AG10803 (cell line): ENCODE measurements at regions not wholly inside any gene's neighbourhood (a gene's known extent, or its start where the extent isn't known, plus 50 kb on each side); places are given as distances from the start of the nearest gene placed in this dataset.

Experiments used
- DNase-seq: peaks from one replicate; pipeline ENCODE4 v3.0.0; 2010; ENCODE audit warnings: low read depth
- H3K4me3 ChIP-seq: 2 replicates; pipeline ENCODE4 v1.5.1; 2011; ENCODE audit warnings: mild to moderate bottlenecking, low read length, control low read depth
- TF ChIP-seq, protein P1 (sequence below): conservative IDR thresholded peaks from 2 replicates; pipeline ENCODE4 v1.5.1; 2011; ENCODE audit warnings: mild to moderate bottlenecking, low read length, control low read depth, inconsistent platforms

DNA sequence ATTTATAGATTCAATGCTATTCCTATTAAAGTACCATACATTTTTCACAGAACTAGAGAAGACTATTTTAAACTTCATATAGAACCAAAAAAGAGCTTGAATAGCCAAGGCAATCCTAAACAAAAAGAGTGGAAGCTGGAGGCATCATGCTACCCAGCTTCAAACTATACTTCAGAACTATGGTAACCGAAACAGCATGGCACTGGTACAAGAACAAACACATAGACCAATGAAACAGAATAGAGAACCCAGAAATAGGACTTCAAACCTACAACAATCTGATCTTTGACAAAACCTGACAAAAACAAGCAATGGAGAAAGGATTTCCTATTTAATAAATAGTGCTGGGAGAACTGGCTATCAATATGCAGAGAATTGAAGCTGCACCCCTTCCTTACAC, 134.2 kb upstream of the PAQR3 start:
- no peak for DNase-seq
- TF ChIP-seq, protein P1, sequence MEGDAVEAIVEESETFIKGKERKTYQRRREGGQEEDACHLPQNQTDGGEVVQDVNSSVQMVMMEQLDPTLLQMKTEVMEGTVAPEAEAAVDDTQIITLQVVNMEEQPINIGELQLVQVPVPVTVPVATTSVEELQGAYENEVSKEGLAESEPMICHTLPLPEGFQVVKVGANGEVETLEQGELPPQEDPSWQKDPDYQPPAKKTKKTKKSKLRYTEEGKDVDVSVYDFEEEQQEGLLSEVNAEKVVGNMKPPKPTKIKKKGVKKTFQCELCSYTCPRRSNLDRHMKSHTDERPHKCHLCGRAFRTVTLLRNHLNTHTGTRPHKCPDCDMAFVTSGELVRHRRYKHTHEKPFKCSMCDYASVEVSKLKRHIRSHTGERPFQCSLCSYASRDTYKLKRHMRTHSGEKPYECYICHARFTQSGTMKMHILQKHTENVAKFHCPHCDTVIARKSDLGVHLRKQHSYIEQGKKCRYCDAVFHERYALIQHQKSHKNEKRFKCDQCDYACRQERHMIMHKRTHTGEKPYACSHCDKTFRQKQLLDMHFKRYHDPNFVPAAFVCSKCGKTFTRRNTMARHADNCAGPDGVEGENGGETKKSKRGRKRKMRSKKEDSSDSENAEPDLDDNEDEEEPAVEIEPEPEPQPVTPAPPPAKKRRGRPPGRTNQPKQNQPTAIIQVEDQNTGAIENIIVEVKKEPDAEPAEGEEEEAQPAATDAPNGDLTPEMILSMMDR = no peak
- no peak overlapping the region for H3K4me3 ChIP-seq

- no peak for DNase-seq
- H3K4me3 ChIP-seq = no peak overlapping the region
- TF ChIP-seq, protein P1 = no peak
Measured at GRCh38 chr4:79065262-79065661, 126.0 kb upstream of the PAQR3 start.

DNA sequence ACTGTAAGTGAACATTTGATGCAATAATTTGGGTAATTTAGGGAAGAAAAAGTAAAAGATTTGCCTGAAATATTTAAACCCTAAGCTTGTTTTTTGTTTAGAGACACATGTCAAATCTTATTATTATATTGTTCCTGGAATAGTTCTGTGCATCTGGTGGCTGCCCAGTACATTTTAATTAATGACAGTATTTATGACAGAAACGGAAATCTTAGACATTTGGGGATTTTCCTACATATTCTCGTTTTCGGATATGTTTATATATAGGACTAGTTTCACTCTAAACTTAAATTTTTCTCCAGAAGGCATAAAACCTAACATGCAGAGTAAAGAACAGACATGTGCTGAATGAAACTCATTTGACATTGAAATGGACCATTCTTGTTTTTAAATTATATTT, 125.6 kb upstream of the PAQR3 start:
- DNase-seq = no peak
- TF ChIP-seq, protein P1 = no peak
- H3K4me3 ChIP-seq = no peak overlapping the region

DNA sequence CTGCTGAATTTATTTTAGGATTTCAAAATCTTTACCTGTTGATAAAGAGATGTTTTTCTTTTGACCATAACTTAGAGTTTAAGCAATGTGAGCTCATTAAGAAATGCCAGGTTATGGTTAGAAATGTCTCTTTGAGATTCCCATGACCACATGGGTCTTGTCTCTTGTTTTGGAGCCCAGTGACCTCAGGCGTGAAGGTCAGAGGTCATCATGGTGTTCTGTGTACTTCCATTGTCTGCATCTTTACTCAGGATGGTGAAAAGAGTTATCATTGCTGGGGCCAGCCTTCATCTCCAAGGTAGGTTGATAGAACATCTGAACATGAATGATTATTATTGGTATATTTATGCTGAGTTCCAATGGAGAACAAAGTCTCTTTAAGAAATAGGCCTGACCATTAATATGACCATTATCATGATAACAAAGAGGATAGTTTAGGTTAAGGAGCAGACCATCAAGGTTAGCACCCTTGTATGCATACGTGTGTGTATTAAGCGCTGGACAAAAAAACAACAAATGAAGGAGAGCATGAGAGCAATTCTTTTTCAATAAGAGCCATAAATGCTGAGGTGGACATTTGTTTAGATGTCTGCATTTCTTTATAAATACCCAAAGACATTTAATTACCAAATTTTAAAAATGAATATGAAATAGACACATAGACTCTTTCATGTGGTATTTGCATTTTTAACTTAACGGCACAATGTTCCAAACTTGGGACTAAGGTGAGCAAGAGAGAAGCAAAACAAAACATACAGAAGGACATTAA, 120.6 kb upstream of the PAQR3 start:
- TF ChIP-seq, protein P1 = no peak
- DNase-seq = no peak
- no peak overlapping the region for H3K4me3 ChIP-seq

DNA sequence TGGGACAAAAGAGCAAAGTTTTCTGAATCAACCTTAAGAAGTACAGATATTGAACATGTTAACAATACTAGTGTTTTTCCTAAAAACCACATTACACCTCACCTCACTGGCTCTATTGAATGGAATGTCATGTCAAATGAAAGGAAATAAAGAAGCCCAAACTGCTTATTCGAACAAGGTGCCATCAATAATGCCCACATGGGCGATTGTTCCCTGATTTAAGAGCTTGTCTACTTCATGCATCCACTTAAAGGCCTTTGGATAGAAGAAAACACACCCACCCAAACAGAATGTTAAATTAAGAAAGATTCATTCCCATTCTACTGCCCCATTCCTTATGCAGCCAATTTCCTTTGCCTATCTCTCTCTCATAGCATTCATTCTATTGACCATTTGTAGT, 118.5 kb upstream of the PAQR3 start:
- TF ChIP-seq, protein P1 = no peak
- DNase-seq = no peak
- no peak overlapping the region for H3K4me3 ChIP-seq

GRCh38 chr4:79053754-79054153, 114.5 kb upstream of the PAQR3 start:
- no peak for DNase-seq
- H3K4me3 ChIP-seq = no peak overlapping the region
- TF ChIP-seq, protein P1 = no peak

DNA sequence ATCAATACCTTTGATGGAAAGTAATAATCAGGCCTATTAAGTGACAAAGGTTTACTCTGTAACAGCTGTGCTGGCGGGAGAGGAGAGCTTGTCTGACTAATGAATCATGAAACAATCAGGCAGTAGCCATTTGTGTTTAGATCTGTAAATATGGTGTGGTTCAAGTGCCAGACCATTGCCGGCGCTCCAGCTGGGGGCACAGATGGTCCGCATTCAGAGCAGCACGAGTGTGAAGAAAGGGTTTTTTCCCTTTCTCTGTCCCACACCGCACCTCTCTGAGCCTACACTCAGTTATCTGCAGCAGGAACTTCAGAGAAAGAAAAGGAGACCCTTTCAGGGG, 111.3 kb upstream of the PAQR3 start:
- no peak for DNase-seq
- H3K4me3 ChIP-seq = no peak overlapping the region
- TF ChIP-seq, protein P1 = no peak
